ENCODE measurements at regions not wholly inside any gene's neighbourhood (a gene's known extent, or its start where the extent isn't known, plus 50 kb on each side); places are given as distances from the start of the nearest gene placed in this dataset.

- peaks cover 3% of the 10 kb centered on the region for H3K9me3 ChIP-seq (ENCODE audit: insufficient read depth, low read length)
- TF ChIP-seq CTCF (IDR thresholded peaks at IDR 0.05; ENCODE audit: insufficient read depth, low read length, poor library complexity, severe bottlenecking) (no peak), EZH2phosphoT487 (conservative IDR thresholded peaks at IDR 0.05; ENCODE audit: low read length) (no peak)
- no peak overlapping the region for H3K27ac ChIP-seq (ENCODE audit: low read depth, low read length)
- H3K79me2 ChIP-seq (ENCODE audit: insufficient read depth, low read length) = no peaks in the 10 kb centered on the region
- no peaks in the 10 kb centered on the region for H3K27me3 ChIP-seq (ENCODE audit: low read length)
- H3K4me2 ChIP-seq (ENCODE audit: low read depth, low read length, poor library complexity, severe bottlenecking) = no peak overlapping the region
- no peaks in the 10 kb centered on the region for H3K9me2 ChIP-seq (replicated peaks; ENCODE audit: insufficient read depth, low read length)
- H2AFZ ChIP-seq (ENCODE audit: low read depth, low read length, severe bottlenecking) = no peak overlapping the region
- H3K4me3 ChIP-seq (ENCODE audit: insufficient read depth, low read length, poor library complexity, severe bottlenecking) = no peak overlapping the region
- no peaks in the 10 kb centered on the region for H4K20me1 ChIP-seq (ENCODE audit: low read depth, low read length)
- no peaks in the 10 kb centered on the region for H3K36me3 ChIP-seq (ENCODE audit: low read length)
- no peak overlapping the region for H3K9ac ChIP-seq (ENCODE audit: low read length)
- no peaks in the 10 kb centered on the region for H3F3A ChIP-seq (ENCODE audit: insufficient read depth)
These were observed 1265.1 kb upstream of the CHAC2 start for GRCh38 chr2:52502476-52502860.

GRCh38 chr2:52501715-52502475 is 1265.7 kb upstream of the CHAC2 start:
- H3F3A ChIP-seq (ENCODE audit: insufficient read depth) = no peaks in the 10 kb centered on the region
- H3K36me3 ChIP-seq (ENCODE audit: low read length) = no peaks in the 10 kb centered on the region
- H3K27me3 ChIP-seq (ENCODE audit: low read length) = no peaks in the 10 kb centered on the region
- TF ChIP-seq EZH2phosphoT487 (conservative IDR thresholded peaks at IDR 0.05; ENCODE audit: low read length) = no peak
- TF ChIP-seq CTCF (IDR thresholded peaks at IDR 0.05; ENCODE audit: insufficient read depth, low read length, poor library complexity, severe bottlenecking) = no peak
- no peaks in the 10 kb centered on the region for H3K79me2 ChIP-seq (ENCODE audit: insufficient read depth, low read length)
- no peak overlapping the region for H3K4me2 ChIP-seq (ENCODE audit: low read depth, low read length, poor library complexity, severe bottlenecking)
- no peak overlapping the region for H3K4me3 ChIP-seq (ENCODE audit: insufficient read depth, low read length, poor library complexity, severe bottlenecking)
- H4K20me1 ChIP-seq (ENCODE audit: low read depth, low read length) = no peaks in the 10 kb centered on the region
- no peak overlapping the region for H3K27ac ChIP-seq (ENCODE audit: low read depth, low read length)
- peaks cover 8% of the 10 kb centered on the region for H3K9me3 ChIP-seq (ENCODE audit: insufficient read depth, low read length)
- H3K9me2 ChIP-seq (replicated peaks; ENCODE audit: insufficient read depth, low read length) = no peaks in the 10 kb centered on the region
- no peak overlapping the region for H2AFZ ChIP-seq (ENCODE audit: low read depth, low read length, severe bottlenecking)
- no peak overlapping the region for H3K9ac ChIP-seq (ENCODE audit: low read length)

- no peaks in the 10 kb centered on the region for H3F3A ChIP-seq (ENCODE audit: insufficient read depth)
- TF ChIP-seq CTCF (IDR thresholded peaks at IDR 0.05; ENCODE audit: insufficient read depth, low read length, poor library complexity, severe bottlenecking) (no peak), EZH2phosphoT487 (conservative IDR thresholded peaks at IDR 0.05; ENCODE audit: low read length) (no peak)
- no peak overlapping the region for H3K27ac ChIP-seq (ENCODE audit: low read depth, low read length)
- no peak overlapping the region for H3K9ac ChIP-seq (ENCODE audit: low read length)
- H2AFZ ChIP-seq (ENCODE audit: low read depth, low read length, severe bottlenecking) = no peak overlapping the region
- no peaks in the 10 kb centered on the region for H4K20me1 ChIP-seq (ENCODE audit: low read depth, low read length)
- no peaks in the 10 kb centered on the region for H3K36me3 ChIP-seq (ENCODE audit: low read length)
- no peaks in the 10 kb centered on the region for H3K9me2 ChIP-seq (replicated peaks; ENCODE audit: insufficient read depth, low read length)
- no peaks in the 10 kb centered on the region for H3K27me3 ChIP-seq (ENCODE audit: low read length)
- H3K9me3 ChIP-seq (ENCODE audit: insufficient read depth, low read length) = peaks cover 8% of the 10 kb centered on the region
- H3K79me2 ChIP-seq (ENCODE audit: insufficient read depth, low read length) = no peaks in the 10 kb centered on the region
- H3K4me3 ChIP-seq (ENCODE audit: insufficient read depth, low read length, poor library complexity, severe bottlenecking) = no peak overlapping the region
- H3K4me2 ChIP-seq (ENCODE audit: low read depth, low read length, poor library complexity, severe bottlenecking) = no peak overlapping the region
These were observed 1267.0 kb upstream of the CHAC2 start for GRCh38 chr2:52500561-52500960.

Data from SU-DHL-6 (cell line).